ENCODE measurements at regions not wholly inside any gene's neighbourhood (a gene's known extent, or its start where the extent isn't known, plus 50 kb on each side); places are given as distances from the start of the nearest gene placed in this dataset.

GRCh38 chr2:134079373-134079772, 174.5 kb upstream of the MGAT5 start:
- no peaks in the 10 kb centered on the region for H3F3A ChIP-seq (ENCODE audit: insufficient read depth, low read length)
- H3K4me3 ChIP-seq (ENCODE audit: low read depth, low read length, poor library complexity, severe bottlenecking) = no peak overlapping the region
- no peak overlapping the region for H3K4me2 ChIP-seq (ENCODE audit: low read length)
- H3K36me3 ChIP-seq (ENCODE audit: insufficient read depth, low read length) = no peaks in the 10 kb centered on the region; the same call in 1 of the 2 replicates
- peaks cover 5% of the 10 kb centered on the region; the same call in 1 of the 2 replicates for H3K27me3 ChIP-seq (ENCODE audit: insufficient read depth, low read length)
- H3K27ac ChIP-seq (ENCODE audit: low read depth, low read length, poor library complexity, severe bottlenecking) = no peak overlapping the region
- no peak overlapping the region for H3K9ac ChIP-seq (ENCODE audit: low read length)
- 0 out of 2 replicates have a peak, but pooled peaks cover 5% of the 10 kb centered on the region for H3K9me3 ChIP-seq (ENCODE audit: low read length)
- H3K79me2 ChIP-seq (ENCODE audit: insufficient read depth, low read length) = no peaks in the 10 kb centered on the region
- no peaks in the 10 kb centered on the region for H3K4me1 ChIP-seq (ENCODE audit: insufficient read depth, low read length, severe bottlenecking)
- TF ChIP-seq, protein P1, sequence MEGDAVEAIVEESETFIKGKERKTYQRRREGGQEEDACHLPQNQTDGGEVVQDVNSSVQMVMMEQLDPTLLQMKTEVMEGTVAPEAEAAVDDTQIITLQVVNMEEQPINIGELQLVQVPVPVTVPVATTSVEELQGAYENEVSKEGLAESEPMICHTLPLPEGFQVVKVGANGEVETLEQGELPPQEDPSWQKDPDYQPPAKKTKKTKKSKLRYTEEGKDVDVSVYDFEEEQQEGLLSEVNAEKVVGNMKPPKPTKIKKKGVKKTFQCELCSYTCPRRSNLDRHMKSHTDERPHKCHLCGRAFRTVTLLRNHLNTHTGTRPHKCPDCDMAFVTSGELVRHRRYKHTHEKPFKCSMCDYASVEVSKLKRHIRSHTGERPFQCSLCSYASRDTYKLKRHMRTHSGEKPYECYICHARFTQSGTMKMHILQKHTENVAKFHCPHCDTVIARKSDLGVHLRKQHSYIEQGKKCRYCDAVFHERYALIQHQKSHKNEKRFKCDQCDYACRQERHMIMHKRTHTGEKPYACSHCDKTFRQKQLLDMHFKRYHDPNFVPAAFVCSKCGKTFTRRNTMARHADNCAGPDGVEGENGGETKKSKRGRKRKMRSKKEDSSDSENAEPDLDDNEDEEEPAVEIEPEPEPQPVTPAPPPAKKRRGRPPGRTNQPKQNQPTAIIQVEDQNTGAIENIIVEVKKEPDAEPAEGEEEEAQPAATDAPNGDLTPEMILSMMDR (IDR thresholded peaks at IDR 0.05; ENCODE audit: low read length) = no peak
- TF ChIP-seq EZH2 (IDR thresholded peaks at IDR 0.05; ENCODE audit: borderline replicate concordance, low read length) = no peak
- no peak overlapping the region for H2AFZ ChIP-seq (ENCODE audit: low read length)
- H3K9me2 ChIP-seq (ENCODE audit: low read depth, low read length) = no peaks in the 10 kb centered on the region
- no peaks in the 10 kb centered on the region for H4K20me1 ChIP-seq (ENCODE audit: insufficient read depth, low read length)

DNA sequence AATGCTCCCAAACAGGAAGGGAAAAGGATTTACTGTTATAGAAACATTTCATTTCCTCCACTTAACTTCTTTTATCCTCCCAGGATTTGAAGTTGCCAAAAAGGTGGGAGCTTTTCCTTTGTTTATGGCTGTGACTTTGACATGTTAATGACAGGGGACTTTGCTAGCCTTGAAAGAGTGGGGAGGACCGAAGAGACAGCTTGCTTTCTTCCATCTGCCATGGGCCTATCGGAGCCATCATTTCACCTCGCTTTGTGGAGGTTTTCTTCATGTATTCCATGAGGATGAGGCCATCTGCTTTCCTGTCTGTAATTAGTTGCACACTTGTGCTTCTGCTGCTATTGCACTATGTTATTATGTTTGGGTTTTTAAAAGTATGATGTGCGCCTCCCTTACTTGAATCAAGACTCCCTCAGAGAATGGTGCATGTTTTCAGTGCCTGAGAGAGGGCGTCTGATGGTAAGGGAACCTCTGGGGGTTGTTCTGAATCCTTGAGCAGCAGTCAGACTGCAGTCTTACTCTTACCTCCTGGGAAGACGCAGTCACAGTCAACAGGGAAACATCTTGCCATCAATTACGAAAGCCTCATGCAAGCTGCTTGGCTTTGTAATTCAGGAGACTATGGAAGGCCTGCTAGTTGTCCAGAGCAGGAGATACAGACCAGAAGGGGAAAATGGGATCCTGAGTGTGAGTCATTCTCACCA, 173.3 kb upstream of the MGAT5 start:
- peaks cover 5% of the 10 kb centered on the region; the same call in 1 of the 2 replicates for H3K27me3 ChIP-seq (ENCODE audit: insufficient read depth, low read length)
- H3K4me2 ChIP-seq (ENCODE audit: low read length) = no peak overlapping the region
- no peaks in the 10 kb centered on the region for H3K4me1 ChIP-seq (ENCODE audit: insufficient read depth, low read length, severe bottlenecking)
- H3K9me2 ChIP-seq (ENCODE audit: low read depth, low read length) = no peaks in the 10 kb centered on the region
- no peak overlapping the region for H3K27ac ChIP-seq (ENCODE audit: low read depth, low read length, poor library complexity, severe bottlenecking)
- H2AFZ ChIP-seq (ENCODE audit: low read length) = no peak overlapping the region
- no peaks in the 10 kb centered on the region for H3F3A ChIP-seq (ENCODE audit: insufficient read depth, low read length)
- no peak for TF ChIP-seq EZH2 (IDR thresholded peaks at IDR 0.05; ENCODE audit: borderline replicate concordance, low read length)
- TF ChIP-seq, protein P1 (IDR thresholded peaks at IDR 0.05; ENCODE audit: low read length) = no peak
- no peak overlapping the region for H3K4me3 ChIP-seq (ENCODE audit: low read depth, low read length, poor library complexity, severe bottlenecking)
- 0 out of 2 replicates have a peak, but pooled peaks cover 5% of the 10 kb centered on the region for H3K9me3 ChIP-seq (ENCODE audit: low read length)
- no peaks in the 10 kb centered on the region for H4K20me1 ChIP-seq (ENCODE audit: insufficient read depth, low read length)
- no peaks in the 10 kb centered on the region for H3K79me2 ChIP-seq (ENCODE audit: insufficient read depth, low read length)
- no peak overlapping the region for H3K9ac ChIP-seq (ENCODE audit: low read length)
- no peaks in the 10 kb centered on the region for H3K36me3 ChIP-seq (ENCODE audit: insufficient read depth, low read length)

GRCh38 chr2:134081238-134081938, 172.5 kb upstream of the MGAT5 start:
- H3K36me3 ChIP-seq (ENCODE audit: insufficient read depth, low read length) = no peaks in the 10 kb centered on the region
- H3K9ac ChIP-seq (ENCODE audit: low read length) = no peak overlapping the region
- H4K20me1 ChIP-seq (ENCODE audit: insufficient read depth, low read length) = no peaks in the 10 kb centered on the region
- no peaks in the 10 kb centered on the region for H3F3A ChIP-seq (ENCODE audit: insufficient read depth, low read length)
- H3K27ac ChIP-seq (ENCODE audit: low read depth, low read length, poor library complexity, severe bottlenecking) = no peak overlapping the region
- TF ChIP-seq EZH2 (IDR thresholded peaks at IDR 0.05; ENCODE audit: borderline replicate concordance, low read length) = no peak
- TF ChIP-seq, protein P1 (IDR thresholded peaks at IDR 0.05; ENCODE audit: low read length) = no peak
- no peaks in the 10 kb centered on the region for H3K9me2 ChIP-seq (ENCODE audit: low read depth, low read length)
- H3K4me1 ChIP-seq (ENCODE audit: insufficient read depth, low read length, severe bottlenecking) = no peaks in the 10 kb centered on the region
- H3K79me2 ChIP-seq (ENCODE audit: insufficient read depth, low read length) = no peaks in the 10 kb centered on the region
- H3K4me3 ChIP-seq (ENCODE audit: low read depth, low read length, poor library complexity, severe bottlenecking) = no peak overlapping the region
- H3K4me2 ChIP-seq (ENCODE audit: low read length) = no peak overlapping the region
- H3K27me3 ChIP-seq (ENCODE audit: insufficient read depth, low read length) = peaks cover 5% of the 10 kb centered on the region; the same call in 1 of the 2 replicates
- H2AFZ ChIP-seq (ENCODE audit: low read length) = no peak overlapping the region
- no peaks in the 10 kb centered on the region for H3K9me3 ChIP-seq (ENCODE audit: low read length)
